Caki2 (cell line): ENCODE measurements at regions not wholly inside any gene's neighbourhood (a gene's known extent, or its start where the extent isn't known, plus 50 kb on each side); places are given as distances from the start of the nearest gene placed in this dataset.
"Not testable (repeated sequence)": the region's sequence is repeated elsewhere in the genome, so short reads cannot be mapped to it uniquely, and the experiment has no call there.

ENCODE experiments used
- DNase-seq: peaks from one replicate; pipeline ENCODE4 v3.0.0-alpha.2; 2015; ENCODE audit warnings: low read depth
- in situ Hi-C: cut with HindIII; loops from 2 replicates; pipeline ENCODE4 v1.10.0; 2016; ENCODE audit warnings: low sequenced_read_pairs, low pct_unique_long_range_greater_than_20kb, mixed read lengths

GRCh38 chr3:72049300-72049699 is 264.4 kb upstream of the PROK2 start:
- in situ Hi-C loops = no loop called here
- no peak for DNase-seq

GRCh38 chr3:72048873-72049272 is 263.9 kb upstream of the PROK2 start:
- in situ Hi-C loops = no loop called here
- DNase-seq = no peak

GRCh38 chr3:72047221-72047871 is 262.4 kb upstream of the PROK2 start:
- DNase-seq = no peak
- in situ Hi-C loops = no loop called here

GRCh38 chr3:72044231-72044855 is 259.4 kb upstream of the PROK2 start:
- in situ Hi-C loops = no loop called here
- DNase-seq = no peak

- in situ Hi-C loops = no loop called here
- no peak for DNase-seq
Observed at GRCh38 chr3:72043204-72044133, 258.5 kb upstream of the PROK2 start.

- in situ Hi-C loops = no loop called here
- peak; percentile 82 for DNase-seq
Observed at GRCh38 chr3:72042397-72043203, 257.7 kb upstream of the PROK2 start.

- DNase-seq = no peak
- in situ Hi-C loops = no loop called here
Observed at GRCh38 chr3:72041511-72041910, 256.6 kb upstream of the PROK2 start.

- DNase-seq = no peak
- in situ Hi-C loops = no loop called here
Observed at GRCh38 chr3:72041076-72041475, 256.1 kb upstream of the PROK2 start.

GRCh38 chr3:72039677-72040076 is 254.7 kb upstream of the PROK2 start:
- no peak for DNase-seq
- in situ Hi-C loops = no loop called here

GRCh38 chr3:72036899-72037298 is 252.0 kb upstream of the PROK2 start:
- in situ Hi-C loops = no loop called here
- DNase-seq = no peak

GRCh38 chr3:72035606-72036005 is 250.7 kb upstream of the PROK2 start:
- in situ Hi-C loops = no loop called here
- no peak for DNase-seq

GRCh38 chr3:72034986-72035385 is 250.0 kb upstream of the PROK2 start:
- in situ Hi-C loops = no loop called here
- no peak for DNase-seq

- no peak for DNase-seq
- in situ Hi-C loops = no loop called here
Observed at GRCh38 chr3:72033666-72034428, 248.9 kb upstream of the PROK2 start.

- in situ Hi-C loops = no loop called here
- DNase-seq = no peak
Observed at GRCh38 chr3:72032441-72033135, 247.6 kb upstream of the PROK2 start.

- in situ Hi-C loops = no loop called here
- DNase-seq = no peak
Observed at GRCh38 chr3:72031581-72031980, 246.6 kb upstream of the PROK2 start.

- in situ Hi-C loops, DNase-seq: not testable (repeated sequence)
Observed at GRCh38 chr3:72030296-72030695, 245.3 kb upstream of the PROK2 start.

GRCh38 chr3:72028726-72029125 is 243.8 kb upstream of the PROK2 start:
- DNase-seq, in situ Hi-C loops: not testable (repeated sequence)
